Activated CD8-positive, alpha-beta memory T cell treated with anti-CD3 and anti-CD28 coated beads, Interleukin-2, amount 50 U/mL, for 24 hours (primary cell): ENCODE measurements at regions not wholly inside any gene's neighbourhood (a gene's known extent, or its start where the extent isn't known, plus 50 kb on each side); places are given as distances from the start of the nearest gene placed in this dataset.

Experiments
- DNase-seq: peaks from one replicate; pipeline ENCODE4 v3.0.0-alpha.2; 2020; ENCODE audit errors: extremely low read depth

DNA sequence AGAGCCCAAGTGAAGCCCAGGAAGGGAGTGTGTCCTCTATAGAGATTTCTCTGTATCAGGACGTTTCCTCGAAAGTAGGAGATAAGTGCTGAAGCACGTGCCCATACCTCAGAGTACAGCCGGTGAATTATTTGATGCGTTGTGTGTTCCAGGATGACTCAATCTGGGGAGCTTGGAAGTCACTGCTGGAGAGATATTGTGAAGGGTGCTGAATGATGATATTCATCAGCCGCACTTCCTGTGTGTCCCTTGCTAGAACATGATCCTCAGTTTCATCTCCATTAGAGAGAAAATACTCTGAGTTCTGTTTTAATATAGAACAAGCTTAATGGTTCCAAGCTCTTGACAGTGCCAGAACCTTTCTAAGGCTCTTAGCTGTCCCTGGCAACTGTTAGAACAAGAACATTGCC is 402.3 kb upstream of the ADAMTSL1 start:
- DNase-seq, result no peak

DNA sequence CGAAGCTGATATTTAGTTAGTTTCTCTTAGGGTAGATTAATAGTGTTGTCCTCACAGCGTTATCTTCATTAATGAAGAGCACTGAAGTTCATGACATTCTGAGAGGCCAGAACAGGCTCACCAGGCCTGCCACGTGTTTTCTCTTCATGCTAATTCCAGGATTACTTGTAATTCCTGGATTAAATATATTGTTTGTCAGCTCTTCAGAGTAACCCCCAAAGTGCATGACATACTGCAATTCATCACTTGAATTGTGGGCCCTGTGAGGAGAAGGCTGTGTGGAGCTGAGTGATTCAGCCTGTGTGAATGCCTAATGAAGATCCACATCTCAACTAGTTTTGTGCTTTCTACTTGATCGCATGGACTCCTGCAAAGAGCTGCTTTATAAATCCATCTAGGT is 401.0 kb upstream of the ADAMTSL1 start:
- DNase-seq, result no peak

GRCh38 chr9:18074041-18074440 is 399.9 kb upstream of the ADAMTSL1 start:
- DNase-seq, result no peak

- no peak for DNase-seq
Observed at GRCh38 chr9:18075253-18075952, 398.6 kb upstream of the ADAMTSL1 start.

GRCh38 chr9:18077941-18078678 is 395.8 kb upstream of the ADAMTSL1 start:
- DNase-seq, result no peak

DNA sequence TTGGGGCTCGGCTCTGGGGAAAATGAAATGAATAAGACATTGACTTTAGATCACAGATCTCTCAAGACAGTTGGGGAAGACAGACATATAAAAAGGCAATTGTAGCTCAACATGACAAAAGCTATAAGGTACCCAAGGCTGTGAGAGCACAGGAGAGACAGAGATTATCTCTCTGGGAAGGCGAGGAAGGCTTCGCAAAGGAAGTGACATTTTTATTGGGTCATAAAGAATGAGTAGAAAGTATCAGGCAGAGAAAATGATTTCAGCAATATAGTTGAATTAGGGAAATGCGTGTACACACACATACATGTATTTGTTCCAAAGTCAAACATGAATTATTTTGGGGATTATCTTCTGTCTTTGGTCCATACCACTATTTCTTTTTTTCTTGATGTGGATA is 381.8 kb upstream of the ADAMTSL1 start:
- DNase-seq, result no peak

- no peak for DNase-seq
Observed at GRCh38 chr9:18106006-18106560, 367.9 kb upstream of the ADAMTSL1 start.

DNA sequence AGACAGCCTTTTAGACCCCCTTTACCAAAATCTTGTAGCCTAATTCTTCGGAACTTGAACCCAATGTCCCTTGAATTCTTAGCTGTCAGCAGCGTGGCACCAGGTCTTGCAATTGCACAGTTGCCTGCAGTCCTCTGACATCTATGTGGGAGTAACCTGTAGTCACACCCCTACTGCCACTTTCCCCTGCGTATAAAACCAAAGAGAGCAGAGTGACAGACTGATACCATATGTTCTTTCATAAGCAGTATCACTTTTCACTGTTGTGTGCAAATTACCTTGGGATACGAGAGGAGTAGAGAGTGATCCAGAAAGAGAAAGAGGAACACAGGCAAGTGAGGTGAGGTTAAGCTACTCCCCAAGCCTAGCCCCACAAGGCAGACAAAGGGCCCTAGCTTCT is 364.3 kb upstream of the ADAMTSL1 start:
- DNase-seq, result no peak

DNA sequence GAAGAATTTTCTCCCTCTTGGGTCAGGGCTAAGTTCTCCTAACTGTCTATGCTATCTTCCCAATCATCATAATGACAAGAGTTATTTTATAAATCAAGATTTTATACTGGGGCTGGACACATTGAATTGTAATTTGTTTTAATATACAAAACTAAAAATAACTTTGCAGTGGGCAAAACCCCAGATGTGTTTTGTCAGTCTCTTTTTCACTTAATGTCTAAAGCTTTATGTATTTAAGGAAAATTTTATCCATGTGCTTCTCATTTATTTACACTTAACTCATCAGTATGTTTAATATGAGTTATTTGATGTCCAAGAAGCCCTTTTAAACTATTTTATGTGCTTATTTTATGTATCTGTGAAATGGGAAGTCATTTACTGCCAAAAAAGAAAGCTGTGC is 362.8 kb upstream of the ADAMTSL1 start:
- DNase-seq, result no peak

- DNase-seq, result no peak
Observed at GRCh38 chr9:18114559-18115475, 359.1 kb upstream of the ADAMTSL1 start.

DNA sequence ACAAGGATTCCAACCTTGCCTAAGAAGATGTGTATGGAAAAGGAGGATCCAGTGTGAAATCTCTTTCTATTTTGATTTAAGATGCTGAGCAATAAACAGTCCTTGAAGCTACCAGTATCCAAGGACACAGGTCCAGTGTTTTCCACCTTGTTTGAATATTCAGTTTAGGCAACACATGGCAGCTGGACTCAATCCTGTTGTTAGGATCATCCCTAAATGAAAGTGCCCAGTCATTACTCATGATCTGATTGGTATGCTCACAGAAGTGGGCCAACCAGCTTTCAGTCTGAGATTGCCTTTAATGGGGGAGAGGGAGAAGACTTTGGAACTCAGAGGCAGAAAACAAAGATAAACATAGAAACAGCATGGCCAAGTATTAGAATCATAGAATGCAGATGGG is 355.7 kb upstream of the ADAMTSL1 start:
- no peak for DNase-seq

- DNase-seq, result no peak
Observed at GRCh38 chr9:18122171-18122570, 351.8 kb upstream of the ADAMTSL1 start.

- no peak for DNase-seq
Observed at GRCh38 chr9:18124760-18125159, 349.2 kb upstream of the ADAMTSL1 start.

GRCh38 chr9:18126831-18127498 is 347.0 kb upstream of the ADAMTSL1 start:
- DNase-seq, result no peak

DNA sequence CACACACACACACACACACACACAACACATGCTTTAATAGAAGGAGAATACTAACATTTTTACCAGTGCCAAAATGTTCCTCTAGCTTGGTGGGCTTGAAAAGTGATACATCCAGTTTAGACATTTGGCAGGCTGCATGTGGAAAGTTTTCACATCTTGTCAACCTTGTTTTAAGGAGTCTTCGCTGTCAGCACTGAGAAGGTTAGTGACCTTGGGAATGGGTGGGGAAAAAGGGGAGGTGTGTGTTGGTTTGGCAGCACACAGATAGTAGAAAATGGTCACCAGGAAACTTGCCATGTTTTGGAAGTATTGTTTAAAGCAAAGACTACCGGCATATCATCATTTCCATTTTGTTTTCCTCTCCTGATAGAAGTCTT is 346.5 kb upstream of the ADAMTSL1 start:
- DNase-seq, result no peak

GRCh38 chr9:18129809-18130334 is 344.1 kb upstream of the ADAMTSL1 start:
- no peak for DNase-seq

DNA sequence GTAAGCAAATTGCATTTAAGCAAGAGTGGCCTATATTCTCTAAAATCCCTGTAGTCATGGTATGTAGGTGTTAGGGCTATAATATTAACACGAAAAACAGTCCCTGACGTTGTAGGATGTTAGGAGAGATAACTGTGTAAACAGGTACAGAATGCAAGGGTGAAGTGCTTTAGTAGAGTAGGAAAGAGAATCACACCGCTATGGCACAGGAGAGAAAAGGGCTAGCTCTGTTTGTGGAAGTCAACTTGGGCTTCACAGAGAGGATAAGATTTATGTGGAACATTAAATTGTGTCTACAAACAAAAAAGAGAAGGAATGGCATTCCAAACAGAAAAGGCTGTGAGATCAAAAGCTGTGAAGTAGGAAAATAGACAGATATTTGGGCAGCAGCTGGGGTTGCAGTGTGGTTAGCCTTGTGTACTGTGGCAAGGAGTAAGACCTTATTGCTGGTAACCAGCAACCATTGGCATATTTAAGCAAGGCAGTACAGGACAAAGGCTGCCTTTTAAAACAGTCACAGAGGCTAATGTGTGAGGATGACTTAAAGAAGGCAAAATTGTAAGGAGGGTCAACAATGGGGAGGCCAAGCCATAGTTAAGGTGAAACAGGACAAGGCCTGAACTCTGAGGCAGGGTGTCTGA is 337.5 kb upstream of the ADAMTSL1 start:
- no peak for DNase-seq

- no peak for DNase-seq
Observed at GRCh38 chr9:18137815-18138214, 336.1 kb upstream of the ADAMTSL1 start.

DNA sequence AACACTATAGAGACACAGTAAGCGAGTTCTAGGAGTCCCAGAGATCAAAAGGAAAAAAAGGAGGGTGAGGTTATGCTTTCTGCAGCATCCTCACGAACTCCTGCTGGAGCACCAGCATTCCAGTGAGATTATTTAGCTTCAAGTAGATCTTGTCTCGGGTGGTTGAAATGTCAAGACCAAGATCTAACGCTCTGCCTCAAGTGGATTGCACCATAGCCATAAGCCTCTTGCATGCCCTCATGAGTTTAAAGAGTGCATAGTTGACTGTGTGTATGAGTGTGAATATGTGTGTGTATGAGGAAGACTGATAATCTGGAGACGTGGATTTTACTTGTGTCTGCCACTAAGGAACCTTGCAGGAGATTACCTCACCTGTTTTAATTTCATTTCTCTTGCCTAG is 335.3 kb upstream of the ADAMTSL1 start:
- DNase-seq, result no peak

- DNase-seq, result no peak
Observed at GRCh38 chr9:18141681-18142080, 332.3 kb upstream of the ADAMTSL1 start.
